ENCODE measurements at regions not wholly inside any gene's neighbourhood (a gene's known extent, or its start where the extent isn't known, plus 50 kb on each side); places are given as distances from the start of the nearest gene placed in this dataset.

DNA sequence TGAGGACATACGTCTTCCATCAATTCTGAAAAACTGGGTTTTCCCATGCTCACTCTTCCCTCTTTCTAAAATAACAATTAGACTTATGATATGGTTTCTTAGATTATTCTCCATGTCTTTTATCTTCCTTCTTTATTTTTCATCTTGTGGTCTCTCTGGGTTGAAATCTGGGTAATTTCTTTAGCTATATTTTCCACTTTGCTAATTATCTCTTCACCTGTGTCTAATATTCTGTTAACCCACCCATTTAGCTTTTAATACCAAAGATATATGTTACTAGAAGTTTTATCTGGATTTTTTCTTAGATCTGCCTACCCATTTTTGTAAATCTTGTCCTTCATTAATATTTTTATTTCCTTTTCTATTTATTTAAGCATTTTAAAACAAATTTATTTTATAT lies 121.8 kb downstream of the TENT5A start:
- TF ChIP-seq, protein P1, sequence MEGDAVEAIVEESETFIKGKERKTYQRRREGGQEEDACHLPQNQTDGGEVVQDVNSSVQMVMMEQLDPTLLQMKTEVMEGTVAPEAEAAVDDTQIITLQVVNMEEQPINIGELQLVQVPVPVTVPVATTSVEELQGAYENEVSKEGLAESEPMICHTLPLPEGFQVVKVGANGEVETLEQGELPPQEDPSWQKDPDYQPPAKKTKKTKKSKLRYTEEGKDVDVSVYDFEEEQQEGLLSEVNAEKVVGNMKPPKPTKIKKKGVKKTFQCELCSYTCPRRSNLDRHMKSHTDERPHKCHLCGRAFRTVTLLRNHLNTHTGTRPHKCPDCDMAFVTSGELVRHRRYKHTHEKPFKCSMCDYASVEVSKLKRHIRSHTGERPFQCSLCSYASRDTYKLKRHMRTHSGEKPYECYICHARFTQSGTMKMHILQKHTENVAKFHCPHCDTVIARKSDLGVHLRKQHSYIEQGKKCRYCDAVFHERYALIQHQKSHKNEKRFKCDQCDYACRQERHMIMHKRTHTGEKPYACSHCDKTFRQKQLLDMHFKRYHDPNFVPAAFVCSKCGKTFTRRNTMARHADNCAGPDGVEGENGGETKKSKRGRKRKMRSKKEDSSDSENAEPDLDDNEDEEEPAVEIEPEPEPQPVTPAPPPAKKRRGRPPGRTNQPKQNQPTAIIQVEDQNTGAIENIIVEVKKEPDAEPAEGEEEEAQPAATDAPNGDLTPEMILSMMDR (IDR thresholded peaks at IDR 0.05), result no peak
- no peak for TF ChIP-seq ZFX (IDR thresholded peaks at IDR 0.05; ENCODE audit: borderline replicate concordance)
- H3K27ac ChIP-seq, result no peak overlapping the region

DNA sequence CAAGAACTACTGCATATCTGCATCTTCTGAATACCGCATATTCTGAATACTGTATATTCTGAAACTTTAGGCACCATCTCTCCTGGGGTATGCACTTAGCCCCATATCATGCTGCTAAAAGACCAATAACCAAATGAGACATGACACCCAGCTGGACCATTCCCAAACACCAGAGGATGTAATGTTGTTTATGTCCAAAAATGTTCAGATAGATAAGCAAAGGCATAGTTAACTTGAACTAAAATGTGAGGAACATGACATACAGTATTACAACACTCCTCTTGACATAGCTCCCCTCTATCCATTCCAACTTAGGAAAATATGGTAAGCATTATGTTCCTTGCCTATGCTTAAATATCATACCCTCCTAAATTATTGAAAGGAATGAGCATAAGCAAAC lies 127.3 kb downstream of the TENT5A start:
- H3K27ac ChIP-seq, result no peak overlapping the region
- TF ChIP-seq, protein P1 (IDR thresholded peaks at IDR 0.05), result no peak
- TF ChIP-seq ZFX (IDR thresholded peaks at IDR 0.05; ENCODE audit: borderline replicate concordance), result no peak

DNA sequence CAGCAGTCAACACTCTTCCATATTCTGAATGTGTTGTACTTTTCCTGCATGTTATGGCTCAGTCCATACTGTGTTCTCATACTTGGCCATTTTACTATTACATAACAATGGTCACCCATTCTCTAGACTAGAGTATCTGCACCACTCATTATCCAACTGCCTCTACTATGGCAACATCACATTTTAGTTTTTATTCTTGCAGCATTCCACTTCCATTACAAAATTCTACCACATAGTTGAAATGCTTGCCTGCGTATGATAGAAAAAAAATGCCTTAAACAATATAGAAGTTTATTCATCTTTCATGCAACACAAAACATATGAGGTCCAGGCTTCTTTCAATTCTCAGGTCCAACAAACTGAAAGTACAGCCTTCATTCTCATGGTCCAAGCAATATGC lies 128.0 kb downstream of the TENT5A start:
- TF ChIP-seq, protein P1 (IDR thresholded peaks at IDR 0.05), result no peak
- no peak for TF ChIP-seq ZFX (IDR thresholded peaks at IDR 0.05; ENCODE audit: borderline replicate concordance)
- H3K27ac ChIP-seq, result no peak overlapping the region

DNA sequence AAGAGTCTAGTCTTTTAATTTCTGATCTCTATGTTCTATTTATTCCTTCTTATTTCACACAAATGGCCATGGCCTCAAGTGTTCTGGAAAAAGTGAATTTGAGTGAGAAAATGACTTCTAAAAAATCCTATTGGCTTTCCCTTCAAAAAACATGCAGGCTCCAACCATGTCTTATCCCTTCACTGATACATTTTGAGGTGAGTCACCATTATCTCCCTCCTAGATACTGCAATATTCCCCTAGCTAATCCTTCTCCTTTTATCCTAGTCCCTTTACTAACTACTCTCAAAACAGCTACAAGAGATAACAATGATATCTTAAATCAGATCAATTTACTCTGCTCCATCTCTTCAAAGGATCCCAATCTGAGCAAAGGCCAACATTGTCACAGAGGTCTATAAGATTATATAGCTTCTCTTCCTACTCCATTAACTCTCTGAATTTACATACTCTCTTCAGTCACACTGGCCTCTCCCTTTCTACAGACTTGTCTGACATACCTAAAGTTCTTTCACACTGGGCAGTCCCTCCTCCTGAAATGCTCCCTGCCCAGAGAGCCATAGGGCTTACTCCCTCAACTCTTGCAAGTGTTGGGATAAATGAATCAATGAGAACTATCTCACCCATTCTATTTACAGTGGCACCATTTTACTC lies 129.2 kb downstream of the TENT5A start:
- TF ChIP-seq, protein P1 (IDR thresholded peaks at IDR 0.05), result no peak
- no peak for TF ChIP-seq ZFX (IDR thresholded peaks at IDR 0.05; ENCODE audit: borderline replicate concordance)
- no peak overlapping the region for H3K27ac ChIP-seq

DNA sequence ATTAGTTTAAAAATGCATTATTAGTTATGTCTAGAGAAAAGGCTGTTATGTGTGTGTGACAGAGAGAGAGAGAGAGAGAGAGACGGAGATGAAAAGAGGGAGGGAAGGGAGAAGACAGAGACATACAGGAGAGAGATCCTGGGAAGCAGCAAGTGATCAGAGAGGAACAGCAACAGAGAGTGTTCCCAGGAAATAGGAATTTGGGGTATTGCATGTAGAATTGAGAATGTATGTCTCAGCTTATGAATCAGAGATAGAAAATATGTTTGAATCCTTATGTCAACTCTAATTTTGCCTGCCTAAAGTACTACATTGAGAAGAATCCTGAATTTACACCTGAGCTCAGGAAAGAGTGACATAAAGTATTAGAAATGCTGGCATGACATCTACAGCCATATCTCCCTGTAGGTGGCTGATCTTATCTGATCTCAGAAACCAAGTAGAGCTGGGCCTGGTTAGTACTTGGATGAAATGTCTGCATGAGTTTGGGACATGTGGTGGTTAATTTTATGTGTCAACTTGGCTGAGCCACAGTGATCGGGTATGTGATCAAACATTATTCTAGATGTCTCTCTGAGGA lies 130.6 kb downstream of the TENT5A start:
- no peak overlapping the region for H3K27ac ChIP-seq
- TF ChIP-seq, protein P1 (IDR thresholded peaks at IDR 0.05), result no peak
- TF ChIP-seq ZFX (IDR thresholded peaks at IDR 0.05; ENCODE audit: borderline replicate concordance), result no peak

DNA sequence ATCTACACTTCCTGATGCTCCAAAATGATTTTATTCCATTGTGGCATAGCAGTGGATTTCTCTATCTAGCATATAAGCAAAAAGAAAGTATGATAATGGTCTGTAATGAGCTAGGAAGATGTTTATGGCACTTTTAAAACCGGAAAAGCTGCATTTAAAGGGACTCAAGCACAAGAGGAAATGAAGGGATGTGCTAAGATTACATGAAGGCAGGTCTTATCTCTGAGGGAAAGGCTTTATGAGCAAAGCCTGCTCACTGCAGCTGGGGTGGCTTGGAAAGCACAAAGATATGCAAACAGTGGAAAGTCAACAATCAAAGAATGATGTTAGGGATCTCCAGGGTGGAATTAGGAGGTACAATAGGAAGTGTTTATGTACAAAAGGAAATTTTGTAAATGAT lies 138.2 kb downstream of the TENT5A start:
- TF ChIP-seq, protein P1 (IDR thresholded peaks at IDR 0.05), result no peak
- no peak for TF ChIP-seq ZFX (IDR thresholded peaks at IDR 0.05; ENCODE audit: borderline replicate concordance)
- H3K27ac ChIP-seq, result no peak overlapping the region

DNA sequence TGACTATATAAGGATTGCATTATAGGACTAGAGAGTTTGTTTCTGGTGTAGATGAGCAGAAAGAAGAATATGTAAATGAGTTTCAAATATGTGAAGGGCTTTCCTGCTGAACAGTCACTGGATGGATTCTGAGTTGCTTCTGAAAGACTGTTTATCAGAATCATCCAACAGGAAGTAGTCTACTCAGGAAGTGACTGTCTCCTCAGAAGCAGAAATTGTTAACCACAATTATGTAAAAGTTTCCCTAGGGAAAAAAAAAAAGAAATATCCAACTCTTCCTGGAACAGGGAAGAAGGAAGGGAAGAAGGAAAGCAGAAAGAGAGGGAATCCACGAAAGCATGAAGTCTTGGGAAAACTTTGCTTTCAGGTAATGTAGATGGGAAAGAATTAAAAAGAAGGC lies 138.9 kb downstream of the TENT5A start:
- H3K27ac ChIP-seq, result no peak overlapping the region
- no peak for TF ChIP-seq ZFX (IDR thresholded peaks at IDR 0.05; ENCODE audit: borderline replicate concordance)
- TF ChIP-seq, protein P1 (IDR thresholded peaks at IDR 0.05), result no peak

All from 22Rv1 (cell line).